GM12873 (cell line): ENCODE measurements at regions not wholly inside any gene's neighbourhood (a gene's known extent, or its start where the extent isn't known, plus 50 kb on each side); places are given as distances from the start of the nearest gene placed in this dataset.

Source experiments
- TF ChIP-seq, protein P1 (sequence below): IDR thresholded peaks from 2 replicates; pipeline ENCODE4 v1.5.1; 2012; ENCODE audit warnings: low read depth, mild to moderate bottlenecking, moderate library complexity, low read length, control low read depth; ENCODE audit not compliant: insufficient read depth; ENCODE audit errors: missing control alignments

DNA sequence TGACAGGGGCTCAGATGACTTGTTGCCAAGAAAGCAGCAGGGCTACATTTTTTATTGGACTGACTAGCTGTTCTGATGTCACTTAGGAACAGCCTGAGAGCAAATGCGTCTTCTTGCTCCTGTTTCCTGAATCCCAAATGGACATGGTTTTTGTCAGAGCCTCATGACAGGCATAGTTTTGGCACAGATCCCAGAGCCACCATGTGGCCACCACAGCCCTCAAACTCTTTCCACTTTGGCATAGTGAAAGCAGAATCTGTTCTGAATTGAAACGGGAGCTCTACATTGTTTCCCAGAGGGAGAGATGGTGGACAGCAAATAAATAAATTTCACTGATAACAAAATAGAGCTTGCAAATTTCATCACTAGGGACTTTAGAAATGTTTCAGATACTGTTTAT is 222.2 kb downstream of the C11orf87 start:
- TF ChIP-seq, protein P1, sequence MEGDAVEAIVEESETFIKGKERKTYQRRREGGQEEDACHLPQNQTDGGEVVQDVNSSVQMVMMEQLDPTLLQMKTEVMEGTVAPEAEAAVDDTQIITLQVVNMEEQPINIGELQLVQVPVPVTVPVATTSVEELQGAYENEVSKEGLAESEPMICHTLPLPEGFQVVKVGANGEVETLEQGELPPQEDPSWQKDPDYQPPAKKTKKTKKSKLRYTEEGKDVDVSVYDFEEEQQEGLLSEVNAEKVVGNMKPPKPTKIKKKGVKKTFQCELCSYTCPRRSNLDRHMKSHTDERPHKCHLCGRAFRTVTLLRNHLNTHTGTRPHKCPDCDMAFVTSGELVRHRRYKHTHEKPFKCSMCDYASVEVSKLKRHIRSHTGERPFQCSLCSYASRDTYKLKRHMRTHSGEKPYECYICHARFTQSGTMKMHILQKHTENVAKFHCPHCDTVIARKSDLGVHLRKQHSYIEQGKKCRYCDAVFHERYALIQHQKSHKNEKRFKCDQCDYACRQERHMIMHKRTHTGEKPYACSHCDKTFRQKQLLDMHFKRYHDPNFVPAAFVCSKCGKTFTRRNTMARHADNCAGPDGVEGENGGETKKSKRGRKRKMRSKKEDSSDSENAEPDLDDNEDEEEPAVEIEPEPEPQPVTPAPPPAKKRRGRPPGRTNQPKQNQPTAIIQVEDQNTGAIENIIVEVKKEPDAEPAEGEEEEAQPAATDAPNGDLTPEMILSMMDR: no peak

DNA sequence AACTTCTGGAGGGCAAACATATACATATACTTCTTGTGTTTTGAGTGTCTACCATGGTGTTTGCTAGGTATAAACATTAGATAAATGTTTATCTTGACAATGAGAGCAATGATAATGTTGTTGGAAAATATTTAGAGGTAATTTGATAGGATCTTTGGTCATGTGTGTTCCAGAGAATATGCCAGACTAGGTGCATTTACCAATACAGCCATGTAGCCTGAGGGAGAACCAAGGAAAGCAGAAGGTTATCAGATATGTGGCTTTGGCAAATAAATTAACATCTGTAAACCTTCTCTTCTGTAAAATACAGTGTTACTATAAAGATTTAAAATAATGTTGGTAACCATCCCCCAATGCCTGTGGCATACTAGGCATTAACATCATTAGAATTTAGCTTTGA is 226.8 kb downstream of the C11orf87 start:
- TF ChIP-seq, protein P1: no peak

DNA sequence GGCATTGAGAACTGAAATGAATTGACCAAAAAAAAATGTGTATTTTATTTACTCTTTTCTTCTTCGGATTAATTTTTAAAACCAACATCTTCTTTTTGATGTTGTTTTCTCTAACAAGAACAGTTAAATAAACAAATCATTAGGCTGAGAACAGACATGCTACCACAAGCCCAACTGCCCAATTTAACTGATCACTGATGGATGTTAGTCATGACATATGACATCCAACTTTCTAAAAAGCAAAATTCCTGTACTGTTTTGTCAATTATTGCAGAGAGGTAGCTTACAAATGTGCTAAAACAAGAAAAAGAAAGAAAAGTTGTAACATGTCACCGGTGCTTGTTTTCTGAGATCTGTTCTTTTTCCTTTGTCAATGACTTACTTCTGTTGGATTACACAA is 232.1 kb downstream of the C11orf87 start:
- TF ChIP-seq, protein P1: no peak

DNA sequence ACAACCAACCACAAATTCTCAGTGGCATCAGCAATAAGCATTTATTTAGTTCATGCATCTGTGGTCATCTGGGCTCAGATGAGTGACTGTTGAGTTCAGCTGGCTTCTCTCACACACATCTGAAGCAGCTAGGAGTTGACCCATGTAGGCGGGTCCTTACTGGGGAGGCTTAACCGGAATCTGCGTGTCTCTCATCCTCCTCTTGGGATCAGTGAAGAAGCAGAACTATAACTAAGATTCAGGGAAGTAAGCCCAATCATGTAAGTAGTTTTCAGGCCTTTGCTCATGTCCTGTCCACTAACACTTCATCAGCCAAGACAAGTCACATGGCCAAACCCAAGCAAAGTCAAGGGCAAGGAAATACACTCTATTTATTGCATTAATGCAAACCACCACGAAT is 236.2 kb downstream of the C11orf87 start:
- TF ChIP-seq, protein P1: no peak

DNA sequence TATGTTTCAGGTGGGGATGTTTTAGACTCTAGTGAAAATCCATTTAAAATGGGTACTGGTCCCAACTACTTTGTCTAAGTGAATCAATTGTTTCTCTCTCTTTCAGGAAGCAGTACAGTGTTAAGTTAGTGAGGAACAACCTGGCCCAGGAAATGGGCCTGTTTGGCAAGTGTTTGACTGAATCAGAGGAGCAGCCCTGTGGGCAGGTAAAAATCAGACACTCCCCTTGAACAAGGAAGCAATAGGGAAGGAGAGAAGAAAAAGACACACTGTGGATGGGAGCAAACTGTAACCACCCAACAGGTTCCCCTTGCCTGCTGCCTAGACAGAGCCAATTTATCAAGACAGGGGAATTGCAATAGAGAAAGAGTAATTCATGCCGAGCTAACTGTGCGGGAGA is 245.7 kb downstream of the C11orf87 start:
- TF ChIP-seq, protein P1: no peak

DNA sequence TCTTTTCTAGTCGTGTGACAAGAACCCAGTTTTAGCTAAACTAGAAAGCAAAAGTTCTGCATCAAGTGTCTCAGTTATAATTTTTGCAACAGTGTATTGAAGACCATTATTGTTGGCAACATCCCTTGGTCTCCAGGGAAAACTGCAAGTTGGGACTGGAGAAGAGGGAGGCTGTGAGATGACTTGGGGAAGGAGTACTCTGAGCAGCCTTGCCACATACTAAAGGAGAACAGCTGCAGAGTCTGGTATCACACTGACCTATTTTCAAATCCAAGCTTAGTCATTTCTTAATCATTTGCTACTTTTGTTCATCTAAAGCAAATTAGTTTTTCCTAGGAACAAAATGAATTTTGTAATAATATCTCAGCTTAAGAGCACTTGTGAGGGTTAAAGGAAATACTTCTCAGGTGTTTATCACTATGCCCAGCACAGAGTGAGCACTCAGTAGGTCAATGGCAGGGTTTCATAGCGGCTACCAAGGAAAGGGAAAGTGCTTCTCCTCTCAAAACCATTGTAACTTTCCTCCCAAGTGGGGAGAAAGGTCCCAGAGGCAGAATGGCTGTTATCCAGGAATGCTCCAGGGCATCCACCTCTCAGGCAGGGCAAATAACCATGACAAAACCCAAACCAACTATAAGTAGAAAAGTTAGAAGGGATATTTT is 247.1 kb downstream of the C11orf87 start:
- TF ChIP-seq, protein P1: no peak

DNA sequence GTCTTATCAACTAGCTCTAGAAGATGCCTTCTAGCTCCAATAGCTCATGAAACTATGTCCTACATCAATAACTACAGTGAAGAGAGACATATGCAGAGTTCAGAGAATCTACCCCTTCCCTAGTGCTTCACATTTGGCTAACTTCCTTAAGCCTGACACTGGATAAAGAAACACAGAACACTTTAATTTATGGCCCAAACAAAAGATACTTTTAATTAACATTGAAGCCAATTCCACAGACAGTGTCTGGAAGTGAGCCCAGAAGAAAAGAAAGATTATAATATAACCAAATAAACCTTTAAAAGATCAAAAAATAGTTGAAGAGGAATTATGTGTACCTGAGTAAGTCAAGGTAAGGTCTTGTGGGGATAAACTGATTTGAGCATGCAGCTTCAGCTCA is 255.2 kb downstream of the C11orf87 start:
- TF ChIP-seq, protein P1: no peak

DNA sequence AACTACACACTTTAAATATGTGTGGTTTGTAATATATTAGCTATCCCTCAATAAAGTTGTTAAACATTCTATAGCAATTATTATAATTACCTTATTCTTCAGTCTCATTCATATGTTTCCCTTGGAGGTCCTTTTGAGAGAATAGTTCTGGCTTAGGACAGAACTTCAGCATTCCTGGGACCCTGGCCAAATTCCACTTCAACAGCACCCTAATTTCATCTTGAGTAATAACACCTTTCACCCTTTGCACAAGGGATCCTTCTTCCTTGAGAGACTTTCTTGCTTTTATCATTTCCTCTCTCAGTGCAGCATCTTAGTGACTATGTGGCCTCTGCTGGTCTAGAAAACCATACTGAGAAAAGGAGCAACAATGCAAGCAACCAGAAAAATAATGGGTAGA is 255.9 kb downstream of the C11orf87 start:
- TF ChIP-seq, protein P1: no peak
